DMS 273 treated with DMSO at 0.1 percent for 48 hours (cell line): ENCODE measurements at regions not wholly inside any gene's neighbourhood (a gene's known extent, or its start where the extent isn't known, plus 50 kb on each side); places are given as distances from the start of the nearest gene placed in this dataset.

Experiments used
- DNase-seq: peaks from one replicate; lab custom pipeline; 2025; lab: John Stamatoyannopoulos, UW

DNA sequence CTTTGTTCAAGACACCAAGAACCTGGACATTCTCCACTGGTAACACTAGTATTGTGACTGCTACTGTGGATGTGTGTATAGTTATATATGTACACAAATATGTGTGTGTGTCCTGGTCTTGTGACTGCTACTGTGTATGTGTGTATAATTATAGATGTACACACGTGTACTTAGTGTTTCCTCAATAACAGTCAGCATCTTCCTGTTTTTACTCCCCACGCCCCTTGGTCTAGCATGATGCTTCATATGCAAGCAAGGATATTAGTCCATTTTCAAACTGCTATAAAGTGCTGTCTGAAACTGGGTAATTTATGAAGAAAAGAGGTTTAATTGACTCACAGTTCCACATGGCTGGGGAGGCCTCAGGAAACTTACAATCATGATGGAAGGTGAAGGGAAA, 802.7 kb downstream of the RNF144A start:
- no peak for DNase-seq

DNA sequence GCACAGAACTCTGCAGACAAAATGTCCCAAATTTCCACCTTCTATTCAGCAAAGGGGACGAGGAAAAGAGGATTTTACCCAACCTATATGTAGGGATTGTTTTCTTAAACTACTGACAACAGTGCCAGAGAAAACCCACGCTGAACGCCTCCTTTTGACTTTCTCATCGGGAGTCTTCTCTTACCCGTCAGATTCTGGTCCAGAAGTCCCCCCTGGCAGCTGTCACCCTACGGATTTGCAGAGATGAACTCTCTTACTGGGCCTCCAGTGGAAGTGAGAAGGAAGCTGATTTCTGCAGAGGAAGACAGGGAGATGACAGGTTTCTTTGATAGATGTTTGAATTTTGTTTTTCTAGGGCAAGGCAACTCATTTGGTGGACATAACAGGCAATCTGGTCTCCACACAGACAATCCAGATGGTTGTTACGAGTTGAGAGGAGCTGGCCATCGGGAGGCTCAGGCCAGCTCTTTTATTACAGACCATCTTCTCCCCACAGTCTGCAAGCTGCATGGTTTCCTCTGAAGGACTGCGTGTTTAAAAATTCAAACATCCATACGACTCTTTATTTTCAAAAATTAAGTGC, 804.3 kb downstream of the RNF144A start:
- no peak for DNase-seq

DNA sequence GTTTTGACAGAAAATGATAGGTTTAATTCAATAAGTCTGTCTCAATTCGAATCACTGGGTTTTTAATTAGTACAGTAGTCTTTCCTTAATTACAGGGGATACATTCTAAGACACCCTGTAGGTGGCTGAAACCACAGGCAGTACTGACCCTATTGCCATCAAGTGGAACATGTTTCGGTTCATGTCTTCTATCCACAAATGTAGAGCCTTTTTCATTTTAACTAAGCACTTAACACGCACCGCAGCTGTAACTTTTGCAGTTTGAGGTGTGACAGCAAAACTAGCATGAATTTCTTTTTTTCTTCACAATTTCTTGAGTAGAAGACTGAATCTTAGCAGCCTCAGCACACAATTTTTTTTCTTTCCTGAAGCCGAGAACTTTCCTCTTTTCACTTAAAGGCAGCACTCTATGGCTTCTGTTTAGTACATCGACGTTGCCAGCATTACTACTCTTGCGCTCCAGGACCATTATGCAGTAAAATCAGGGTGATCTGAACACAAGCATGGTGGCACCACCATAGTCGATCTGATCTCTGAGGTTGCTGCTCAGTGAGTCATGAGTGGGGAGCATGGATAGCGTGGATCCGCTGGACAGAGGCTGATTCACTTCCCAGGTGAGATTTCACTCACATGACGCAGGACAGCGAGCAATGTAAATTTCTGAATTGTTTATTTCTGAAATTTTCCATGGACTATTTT, 805.1 kb downstream of the RNF144A start:
- no peak for DNase-seq

DNA sequence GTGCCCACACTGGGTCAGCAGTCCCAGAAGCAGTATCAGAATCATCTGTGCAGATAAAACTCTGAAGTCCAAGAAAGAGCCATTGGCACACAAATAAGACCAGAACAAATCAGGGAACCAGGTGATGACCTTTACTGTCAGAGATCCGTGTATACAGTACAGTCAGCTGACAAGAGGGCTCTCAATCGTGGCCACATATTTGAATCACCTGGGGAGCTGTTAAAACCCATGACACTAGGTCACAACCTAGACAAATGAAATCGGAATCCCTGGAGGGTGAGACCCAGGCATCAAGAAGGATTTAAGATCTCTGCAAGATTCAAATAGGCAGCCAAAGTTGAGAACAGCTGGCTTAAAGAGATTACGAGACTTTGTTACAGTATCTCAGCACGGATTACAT, 807.1 kb downstream of the RNF144A start:
- DNase-seq = no peak

DNA sequence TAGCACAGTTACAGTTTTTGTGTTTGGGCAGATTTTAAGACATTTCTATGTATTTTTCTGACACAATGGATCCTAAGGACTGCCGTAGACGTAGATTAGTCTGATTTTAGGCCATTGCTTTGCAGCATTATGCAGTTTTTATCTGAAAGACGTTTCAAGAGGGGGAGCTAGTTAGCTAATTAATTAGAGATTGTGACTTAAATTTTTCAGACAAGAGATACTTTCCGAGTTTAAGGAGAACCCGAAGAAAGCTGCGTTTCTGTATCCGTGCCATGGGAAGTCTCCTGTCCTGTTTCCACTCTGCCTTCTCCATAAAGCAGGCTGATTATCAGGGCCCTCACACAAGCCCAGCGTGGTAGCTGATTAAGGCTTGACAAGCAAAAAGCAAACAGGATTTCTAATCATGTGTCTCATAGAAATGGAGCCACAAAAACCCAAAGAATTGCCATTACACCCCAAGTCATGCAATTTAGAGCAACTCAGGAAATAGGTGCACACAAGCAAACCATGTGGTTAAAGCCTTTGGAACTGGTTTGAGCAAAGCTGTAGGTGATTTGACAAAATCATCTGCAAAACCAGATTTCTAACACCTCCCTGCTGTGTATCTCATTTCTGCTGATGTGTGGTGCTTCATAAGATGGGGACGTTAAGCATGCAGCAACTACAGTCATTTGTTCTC, 808.1 kb downstream of the RNF144A start:
- no peak for DNase-seq

DNA sequence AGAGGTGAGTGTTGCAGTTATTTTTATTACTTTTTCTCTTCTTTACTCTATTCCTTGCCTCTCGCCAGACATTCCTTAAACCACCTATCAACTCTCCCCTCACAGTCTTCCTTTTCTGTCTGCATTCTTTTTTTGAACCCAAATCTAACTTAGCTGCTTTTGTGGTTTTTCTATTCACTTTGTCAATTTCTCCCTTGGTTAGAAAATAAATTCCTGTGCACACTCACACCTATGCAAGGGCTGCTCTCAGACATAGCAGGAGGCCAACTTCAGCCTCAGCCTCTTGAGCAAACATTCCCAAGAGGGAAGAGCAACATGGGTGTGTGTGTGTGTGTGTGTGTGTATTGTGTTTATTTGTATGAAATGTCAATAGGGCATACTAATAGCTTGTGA, 808.6 kb downstream of the RNF144A start:
- DNase-seq = no peak

DNA sequence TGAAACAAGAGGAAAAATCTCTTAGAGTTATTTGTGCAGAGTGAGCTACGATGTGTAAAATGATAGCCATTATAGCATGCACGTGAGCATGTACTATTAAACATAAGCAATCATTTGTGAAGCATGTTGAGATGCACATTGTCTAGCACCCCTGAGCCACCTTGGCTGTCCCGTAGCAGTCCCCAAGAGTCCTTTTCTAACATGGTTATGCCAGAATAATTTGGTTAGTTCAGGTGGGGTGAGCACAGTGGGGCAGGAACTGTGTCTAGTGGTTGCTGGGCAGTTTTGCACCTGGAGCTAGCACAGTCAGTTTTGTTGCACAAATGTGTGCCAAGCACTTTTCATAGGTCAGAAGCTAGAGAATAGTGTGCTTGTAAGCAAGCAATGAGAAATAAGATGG, 809.8 kb downstream of the RNF144A start:
- DNase-seq = no peak

DNA sequence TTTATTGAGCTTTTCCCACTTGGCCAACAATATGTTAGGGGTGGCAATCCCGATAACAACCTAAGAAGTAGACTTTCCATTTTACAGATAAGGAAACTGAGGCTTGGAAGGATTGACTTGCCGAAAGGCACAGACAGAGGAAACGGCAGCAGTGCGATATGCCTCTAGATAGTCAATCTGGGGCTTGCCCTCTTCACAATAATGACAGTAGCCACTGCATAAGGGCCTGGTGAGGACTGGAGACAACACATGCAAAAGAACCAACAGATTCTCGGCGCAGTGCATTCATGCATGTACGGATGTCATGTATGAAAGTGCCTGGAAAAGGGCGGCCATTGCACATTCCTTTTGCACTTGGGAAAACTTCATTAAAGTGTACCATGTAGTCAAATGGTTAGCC, 811.2 kb downstream of the RNF144A start:
- no peak for DNase-seq

DNA sequence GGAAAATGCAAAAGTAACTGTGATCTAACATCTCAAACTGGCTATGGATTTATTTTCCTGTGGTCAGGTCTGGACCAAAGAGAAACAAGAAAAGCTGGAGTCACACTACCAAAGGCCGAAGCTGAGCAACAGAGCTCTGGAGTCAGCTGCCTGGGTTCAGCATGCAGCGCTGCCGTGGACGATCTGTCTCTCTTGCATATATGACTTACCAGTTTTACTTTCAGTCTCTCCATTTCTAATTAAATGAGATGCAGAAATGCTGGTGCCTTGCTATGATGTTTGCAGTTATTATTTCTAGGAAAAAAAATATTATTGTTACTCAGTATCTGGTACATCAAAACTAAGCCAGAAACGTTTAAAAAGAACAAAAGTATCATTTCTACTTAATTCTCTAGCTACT, 813.2 kb downstream of the RNF144A start:
- DNase-seq = no peak

DNA sequence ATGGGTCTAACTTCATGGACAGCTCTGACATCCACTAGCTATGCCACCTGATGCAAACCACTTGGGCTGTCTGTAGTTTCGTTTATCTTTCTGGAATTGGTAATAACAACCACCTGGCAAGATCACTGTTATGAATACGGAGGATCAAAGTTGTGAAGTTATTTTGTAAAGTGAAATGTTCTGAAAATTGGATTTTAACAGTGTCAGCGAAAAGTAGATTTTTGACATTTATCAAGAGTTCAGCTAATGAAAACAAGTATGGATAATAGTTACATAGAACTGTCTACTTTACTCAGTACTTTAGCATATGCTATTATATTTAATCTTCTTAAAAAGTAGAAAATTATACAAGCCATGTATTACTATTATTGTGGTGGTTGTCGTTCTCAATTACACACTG, 813.8 kb downstream of the RNF144A start:
- DNase-seq = no peak

DNA sequence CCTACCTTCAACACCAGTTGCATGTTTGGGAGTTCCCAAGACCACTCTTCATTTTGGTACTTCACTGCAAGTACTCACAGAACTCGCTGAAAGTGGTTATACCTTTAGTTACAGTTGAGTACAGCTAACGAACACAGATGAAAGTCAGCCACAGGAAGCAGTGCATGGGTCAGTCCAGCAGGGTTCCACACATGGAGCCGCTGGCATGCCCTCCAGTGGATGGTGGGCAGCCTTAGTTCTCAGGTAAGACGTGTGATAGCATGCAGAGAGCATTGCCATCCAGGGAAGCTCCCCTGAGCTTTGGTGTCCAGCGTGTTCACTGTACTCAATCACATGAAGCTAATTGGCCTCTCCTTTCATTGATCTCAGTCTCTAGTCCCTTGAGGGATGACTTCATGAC, 815.3 kb downstream of the RNF144A start:
- no peak for DNase-seq

DNA sequence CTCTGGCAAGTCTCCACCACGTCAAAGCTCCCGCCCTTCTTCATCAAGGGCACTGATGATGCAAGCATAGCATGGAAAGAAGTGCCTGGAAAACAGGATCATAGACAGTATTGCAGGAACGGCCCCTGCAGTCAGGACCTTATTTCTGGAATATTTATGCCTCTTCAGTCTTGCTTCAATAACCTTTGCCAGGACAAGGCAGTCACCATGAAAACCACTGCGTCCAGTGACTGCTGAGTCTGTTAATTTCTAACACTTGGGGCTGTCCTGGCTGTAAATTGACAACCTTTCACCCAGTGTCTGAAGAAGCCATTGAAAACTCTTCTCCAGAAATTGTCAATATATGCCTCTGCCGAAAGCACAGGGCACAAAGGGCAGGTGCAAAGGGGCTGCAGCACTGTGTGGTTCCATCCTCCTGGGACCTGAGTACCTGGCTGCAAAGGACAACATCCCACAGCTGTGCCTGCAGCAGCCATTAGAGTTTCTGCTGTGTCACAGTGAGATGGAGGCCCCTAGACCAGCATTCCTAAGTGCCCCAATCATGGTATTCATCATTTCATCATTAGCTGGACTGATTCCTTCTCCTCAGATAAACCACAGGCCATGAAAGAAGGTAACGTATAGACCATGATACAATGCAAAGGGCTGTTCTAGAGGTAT, 819.6 kb downstream of the RNF144A start:
- DNase-seq = no peak

DNA sequence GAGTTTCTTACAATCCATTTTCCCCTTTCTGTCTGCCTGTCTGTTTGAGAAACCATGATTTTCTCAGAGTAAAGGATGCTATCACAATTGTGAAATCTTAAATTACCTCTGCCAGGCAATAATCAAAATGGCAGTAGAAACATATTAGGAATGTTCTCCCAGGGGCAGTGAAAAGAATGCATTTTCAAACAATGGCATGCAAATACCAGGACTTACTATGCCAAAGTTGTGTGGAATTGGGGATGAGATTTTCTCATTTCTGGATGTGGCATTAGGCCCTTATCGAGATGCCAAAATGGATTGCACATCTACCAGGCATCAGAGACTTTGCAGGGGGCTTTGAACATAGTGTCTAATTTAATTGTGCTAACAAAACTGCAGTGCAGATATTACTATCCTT, 821.4 kb downstream of the RNF144A start:
- no peak for DNase-seq

DNA sequence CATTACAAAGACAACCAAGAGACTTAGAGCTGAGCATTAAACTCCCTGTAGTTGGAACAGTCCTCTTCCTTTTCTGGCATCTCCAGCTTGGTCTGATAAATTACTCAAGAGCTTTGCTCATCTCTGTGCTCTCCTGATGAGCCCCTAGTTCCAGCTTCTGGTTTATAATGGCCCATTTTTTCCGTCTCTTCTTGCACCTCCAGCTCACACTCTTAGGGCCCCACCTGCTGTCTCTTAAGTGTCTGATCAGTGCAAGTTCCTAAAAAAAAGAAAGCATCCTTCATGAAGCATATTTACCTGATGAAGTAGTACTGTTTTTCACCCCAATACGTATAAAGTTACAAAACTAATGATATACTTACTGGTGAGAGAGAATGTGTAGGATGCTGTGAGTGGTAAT, 822.9 kb downstream of the RNF144A start:
- DNase-seq = no peak

DNA sequence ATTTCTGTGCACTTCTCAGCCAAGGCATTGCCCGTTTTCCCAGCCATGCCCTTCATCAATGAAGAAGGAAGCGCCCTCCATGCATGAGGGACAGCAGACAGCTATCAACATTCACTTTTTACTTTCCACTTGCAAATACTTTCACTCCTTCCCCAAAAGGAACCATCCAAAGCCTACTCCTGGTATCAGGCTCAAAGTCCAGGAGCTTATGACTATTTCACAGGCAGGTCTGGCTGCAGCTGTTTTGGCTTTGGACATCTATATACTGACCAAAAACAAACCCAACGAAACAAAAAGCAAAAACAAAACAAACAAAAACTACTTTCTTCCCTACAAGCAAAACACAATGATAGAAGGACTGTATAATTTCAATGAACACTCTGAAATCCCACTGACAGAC, 825.1 kb downstream of the RNF144A start:
- DNase-seq = no peak

DNA sequence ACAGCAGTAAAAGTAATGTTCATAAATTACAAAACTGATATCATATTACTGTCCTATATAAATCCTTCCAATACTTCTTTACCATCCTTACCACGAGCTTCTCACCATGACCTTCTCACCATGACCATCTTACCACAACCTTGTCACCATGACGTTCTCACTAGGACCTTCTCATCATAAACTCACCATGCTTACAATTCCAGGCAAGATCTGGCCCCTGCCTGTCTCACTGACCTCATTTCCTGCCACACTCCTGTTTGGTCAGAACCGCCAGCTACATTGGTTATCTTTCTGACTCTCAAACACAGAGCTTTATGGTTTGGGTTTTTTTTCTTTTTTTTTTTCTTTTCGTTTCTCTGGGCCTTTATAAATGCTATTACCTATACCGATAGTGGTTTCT, 827.6 kb downstream of the RNF144A start:
- no peak for DNase-seq

DNA sequence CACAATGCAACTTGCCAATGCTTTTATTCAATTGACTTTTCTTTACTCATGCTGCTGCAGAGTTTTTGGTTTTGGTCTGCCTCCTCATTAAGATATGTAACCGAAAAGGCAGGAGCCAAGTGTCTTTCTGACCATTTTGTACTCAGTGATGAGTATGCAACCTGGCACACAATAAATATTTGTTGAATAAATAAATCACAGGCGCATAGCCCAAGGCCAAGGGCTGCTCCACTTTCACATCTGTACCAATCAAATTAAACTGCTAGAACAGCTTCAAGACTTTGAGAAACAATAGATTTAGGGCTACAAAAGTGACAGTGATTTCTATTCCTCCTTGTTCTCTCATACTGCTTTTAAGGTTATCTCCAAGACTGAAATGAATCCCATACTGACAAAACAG, 828.2 kb downstream of the RNF144A start:
- no peak for DNase-seq

DNA sequence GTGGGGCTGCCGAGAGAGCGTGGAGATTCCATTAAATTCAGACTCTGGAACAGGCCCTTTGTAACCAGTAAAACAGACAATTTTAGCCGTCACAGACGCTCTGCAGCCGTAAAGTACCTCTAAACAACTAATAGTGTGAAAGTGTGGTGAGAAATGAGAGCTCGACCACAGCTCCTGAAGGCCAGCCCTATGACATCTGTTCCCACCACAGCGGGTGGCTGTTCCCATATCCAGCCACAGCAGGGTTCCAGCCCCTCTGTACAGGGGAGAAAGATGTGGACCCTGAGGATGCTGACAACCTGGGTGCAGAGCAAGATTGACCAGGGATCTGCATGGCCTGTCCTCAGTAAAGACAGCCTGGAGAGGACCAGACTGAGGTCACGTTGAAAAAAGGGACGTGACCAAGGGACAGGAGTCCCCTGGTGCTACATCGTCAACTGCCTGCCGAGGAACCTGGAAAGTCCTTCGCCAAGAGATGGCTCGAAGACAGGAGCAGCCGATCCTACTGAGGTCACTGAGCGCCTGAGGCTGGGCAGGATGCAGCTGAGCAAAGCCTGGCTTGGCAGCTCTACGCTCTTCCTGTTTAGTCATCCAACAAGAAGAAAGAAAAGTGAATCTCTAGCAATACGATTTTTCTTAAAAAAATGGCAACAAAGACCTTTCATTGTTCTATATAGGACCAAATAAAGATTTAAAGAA, 831.7 kb downstream of the RNF144A start:
- no peak for DNase-seq

DNA sequence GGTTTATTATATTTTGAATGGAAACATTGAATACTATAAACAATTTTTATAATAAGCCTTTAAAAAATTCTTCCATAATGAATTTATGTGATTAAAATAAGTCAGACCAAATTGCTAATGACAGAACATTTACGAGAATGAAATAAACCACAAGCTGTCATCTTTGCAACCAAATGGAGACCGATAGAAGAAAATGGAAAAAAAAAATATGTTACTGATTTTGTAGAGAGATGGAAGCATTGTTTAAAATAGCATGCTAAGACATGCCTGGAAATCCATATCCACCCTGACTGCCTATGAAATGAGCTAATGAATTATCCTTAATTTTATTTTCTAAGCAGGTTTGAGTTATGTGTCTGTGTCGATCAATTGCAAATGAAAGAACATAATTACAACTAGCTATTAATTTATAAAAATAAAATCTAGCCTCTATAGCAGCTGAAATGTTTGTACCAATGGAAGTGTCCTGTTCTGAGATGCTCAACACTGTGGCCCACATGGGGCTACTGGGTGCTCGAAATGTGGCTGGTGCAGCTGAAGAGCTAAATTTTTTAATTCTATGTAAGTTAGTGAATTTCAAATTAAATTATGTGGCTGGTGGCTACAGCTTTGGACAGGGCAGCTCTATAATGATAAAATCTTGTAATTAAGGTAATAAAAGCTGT, 832.8 kb downstream of the RNF144A start:
- DNase-seq = no peak

DNA sequence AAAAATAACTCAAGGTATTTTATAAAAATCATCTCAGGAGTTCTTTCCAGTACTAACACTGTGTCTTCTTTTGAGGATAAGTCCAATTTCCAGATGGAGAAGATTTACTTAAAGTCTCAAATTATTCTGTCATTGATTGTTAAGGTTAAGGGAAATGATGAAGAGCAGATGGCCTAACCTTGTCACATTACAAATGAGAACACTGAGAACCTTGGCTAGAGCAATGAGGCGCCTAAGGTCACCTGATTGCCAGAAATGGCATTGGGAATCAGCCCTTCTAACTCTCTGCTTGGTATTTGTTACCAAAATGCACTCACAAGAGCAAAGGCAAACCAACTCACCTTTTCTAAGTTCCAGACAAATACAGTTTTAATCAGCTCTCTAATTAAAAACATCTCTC, 835.1 kb downstream of the RNF144A start:
- no peak for DNase-seq

DNA sequence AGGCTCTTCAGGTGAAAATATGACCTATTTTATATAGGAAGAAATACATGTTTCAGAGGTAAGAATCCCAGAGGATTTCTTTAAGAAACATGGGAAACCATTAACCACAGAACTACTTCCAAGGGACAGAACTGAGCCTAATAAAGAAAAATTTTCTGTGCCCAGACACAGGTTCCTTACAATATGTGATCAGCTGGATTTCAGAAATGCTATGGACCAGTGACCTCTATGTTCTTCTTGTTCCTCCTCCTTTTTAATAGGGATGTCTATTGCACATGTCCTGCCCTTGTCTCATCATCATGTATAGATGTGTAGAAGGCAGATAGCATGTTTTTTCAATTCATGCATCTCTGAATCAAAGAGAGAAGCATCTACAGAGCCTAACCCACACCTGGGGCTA, 836.6 kb downstream of the RNF144A start:
- DNase-seq = no peak

DNA sequence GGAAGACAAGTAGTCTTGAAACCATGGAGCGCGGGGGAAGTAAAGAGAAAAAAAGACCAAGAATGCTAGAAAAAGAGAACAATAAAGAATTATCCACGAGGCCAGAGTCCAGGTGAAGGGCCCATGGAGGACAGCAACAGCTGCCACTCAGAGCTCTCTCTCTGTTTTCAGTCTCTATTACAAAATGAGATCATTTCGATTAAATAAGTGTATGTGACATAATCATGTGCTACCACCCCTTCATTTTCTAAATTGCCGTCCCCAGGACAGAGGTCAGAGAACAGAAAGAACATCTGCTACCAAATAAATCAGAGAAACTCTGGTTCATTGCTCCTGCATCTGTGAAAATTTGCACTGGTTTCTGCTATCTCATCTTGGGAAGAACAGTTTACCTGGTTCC, 838.7 kb downstream of the RNF144A start:
- DNase-seq = no peak
